ENCODE measurements at regions not wholly inside any gene's neighbourhood (a gene's known extent, or its start where the extent isn't known, plus 50 kb on each side); places are given as distances from the start of the nearest gene placed in this dataset.

DNA sequence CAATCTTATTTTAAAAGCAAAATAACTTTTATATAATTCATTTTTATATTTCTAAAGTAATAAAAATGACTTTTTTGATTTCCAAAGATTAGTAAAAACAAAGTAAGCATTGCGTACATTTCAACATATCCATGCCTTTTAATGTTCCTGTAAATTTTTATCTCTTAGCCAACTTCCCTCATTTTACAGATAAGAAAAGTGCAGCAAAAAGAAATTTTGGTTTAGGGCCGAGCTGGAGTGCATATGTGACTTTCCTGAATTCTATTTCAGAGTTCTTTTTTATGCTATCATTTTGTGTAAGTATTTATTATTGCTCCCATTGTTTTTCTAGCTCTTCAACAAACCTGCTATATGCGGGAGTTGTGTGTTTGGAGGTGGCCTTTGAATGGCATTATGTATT lies 195.3 kb downstream of the NHLRC3 start:
- DNase-seq (ENCODE audit: low read depth in 2 of 2), result no peak

- no peak for DNase-seq (ENCODE audit: low read depth in 2 of 2)
Observed at GRCh38 chr13:39244561-39245230, 206.4 kb downstream of the NHLRC3 start.

DNA sequence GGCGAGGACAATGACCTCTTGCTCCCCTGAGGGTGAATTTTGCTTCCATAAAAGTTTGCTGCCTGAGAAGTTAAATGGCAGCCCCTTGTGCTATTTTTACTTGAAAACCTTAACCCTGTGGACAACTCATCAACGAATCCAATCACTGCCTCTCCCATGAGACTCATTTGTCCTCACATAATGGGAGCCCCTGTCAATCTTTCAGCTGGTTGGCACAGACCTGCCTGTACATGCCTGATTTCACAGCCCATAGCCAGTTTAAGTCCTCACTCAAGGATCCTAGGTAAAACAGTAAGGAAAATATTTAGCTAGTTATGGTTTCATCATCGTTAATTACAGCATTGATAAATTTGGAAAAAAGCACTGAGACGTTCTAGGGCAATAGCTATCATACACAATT lies 207.4 kb downstream of the NHLRC3 start:
- no peak for DNase-seq (ENCODE audit: low read depth in 2 of 2)

DNA sequence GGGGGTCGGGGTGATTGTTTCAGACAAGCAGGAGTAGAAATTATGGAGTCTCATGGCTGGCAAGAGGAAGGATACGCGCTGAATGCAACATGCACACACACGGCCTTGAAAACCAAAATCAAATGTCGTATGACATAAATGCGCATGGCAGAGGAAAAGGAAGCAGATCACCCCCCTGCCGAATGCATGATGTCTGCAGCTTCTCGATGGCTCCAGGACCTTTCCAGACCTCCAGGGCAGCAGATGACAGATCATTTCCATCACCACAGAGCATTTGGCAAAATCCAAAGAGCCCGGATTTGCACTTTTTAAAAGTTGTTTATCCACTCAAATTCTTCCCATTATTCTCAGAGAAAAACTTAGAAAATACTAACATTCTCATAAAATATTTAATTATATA lies 211.7 kb downstream of the NHLRC3 start:
- DNase-seq (ENCODE audit: low read depth in 2 of 2), result no peak

DNA sequence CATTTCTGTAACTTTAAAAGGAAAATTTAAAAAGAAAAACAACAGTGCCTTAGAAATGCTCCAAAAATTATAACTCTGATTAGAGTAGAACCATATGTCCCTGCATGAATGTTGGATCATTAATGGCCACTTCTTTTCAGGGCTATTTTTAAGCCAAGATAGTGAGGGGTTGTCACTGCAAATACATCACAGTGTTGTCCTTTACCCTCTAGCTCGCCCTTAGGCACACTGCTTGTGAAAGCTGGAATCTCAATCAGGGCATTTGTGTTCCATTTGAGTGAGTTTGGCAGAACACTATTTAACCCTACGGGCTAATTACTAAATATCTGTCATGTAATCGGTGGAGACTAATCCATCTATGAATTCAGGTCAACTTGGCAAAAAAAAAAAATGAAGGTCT lies 212.2 kb downstream of the NHLRC3 start:
- no peak for DNase-seq (ENCODE audit: low read depth in 2 of 2)

- no peak for DNase-seq (ENCODE audit: low read depth in 2 of 2)
Observed at GRCh38 chr13:39251340-39251739, 213.1 kb downstream of the NHLRC3 start.

- no peak for DNase-seq (ENCODE audit: low read depth in 2 of 2)
Observed at GRCh38 chr13:39253774-39254173, 215.5 kb downstream of the NHLRC3 start.

DNA sequence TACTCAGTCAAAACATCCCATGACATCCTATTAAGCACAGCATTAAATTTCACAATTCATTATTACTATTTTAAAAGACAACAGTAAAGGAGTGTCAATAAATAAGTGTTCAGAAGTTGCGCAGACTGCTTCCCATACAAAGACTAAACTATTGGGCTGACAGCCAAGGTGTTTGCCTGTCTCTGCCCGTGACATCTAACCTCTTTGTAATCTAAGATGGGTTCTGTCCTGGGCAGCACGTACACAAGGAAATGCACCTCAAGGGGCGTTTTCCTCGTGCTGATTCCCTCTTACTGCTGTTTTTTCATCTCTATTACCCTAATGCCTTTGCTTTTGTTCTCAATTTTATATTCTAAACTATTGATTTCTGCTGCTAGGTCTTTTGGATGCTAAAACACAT lies 216.3 kb downstream of the NHLRC3 start:
- DNase-seq (ENCODE audit: low read depth in 2 of 2), result no peak

- DNase-seq (ENCODE audit: low read depth in 2 of 2), result no peak
Observed at GRCh38 chr13:39257642-39258041, 219.4 kb downstream of the NHLRC3 start.

DNA sequence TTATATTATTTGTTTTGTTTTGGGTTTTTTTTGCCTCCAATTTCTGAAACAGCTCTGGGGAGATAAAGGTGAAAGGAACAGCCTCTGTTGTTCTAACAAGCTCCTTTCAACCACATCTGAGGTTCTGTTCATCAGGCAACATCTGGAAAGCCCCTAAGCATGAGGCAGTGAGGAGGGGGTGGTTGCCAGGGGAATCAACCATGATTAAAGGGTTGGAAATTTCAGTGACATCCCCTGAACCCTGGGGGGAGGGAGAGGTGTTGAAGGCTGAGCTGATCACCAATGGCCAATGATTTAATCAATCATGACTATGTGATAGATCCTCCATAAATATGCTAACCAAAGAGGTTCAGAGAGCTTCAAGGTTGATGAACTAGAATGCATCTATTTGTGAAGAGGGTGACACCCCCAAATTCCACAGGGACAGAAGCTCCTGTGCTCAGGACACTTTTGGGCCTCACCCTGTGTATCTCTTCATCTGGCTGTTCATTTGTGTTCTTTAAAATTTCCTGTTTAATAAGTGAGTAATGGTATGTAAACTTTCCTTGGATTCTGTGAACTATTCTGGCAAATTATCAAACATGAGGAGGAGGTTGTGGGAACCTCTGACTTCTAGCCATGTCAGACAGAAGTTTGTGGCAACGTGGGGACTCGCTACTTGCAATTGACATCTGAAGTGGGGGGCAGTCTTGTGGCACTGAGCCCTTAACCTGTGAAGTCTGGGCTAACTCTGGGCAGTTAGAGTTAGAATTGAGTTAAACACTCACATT lies 221.3 kb downstream of the NHLRC3 start:
- no peak for DNase-seq (ENCODE audit: low read depth in 2 of 2)

- DNase-seq (ENCODE audit: low read depth in 2 of 2), result peak in 1 of 2 donors; percentile 9
Observed at GRCh38 chr13:39263033-39263432, 224.8 kb downstream of the NHLRC3 start.

GRCh38 chr13:39263531-39263930 lies 225.3 kb downstream of the NHLRC3 start:
- DNase-seq (ENCODE audit: low read depth in 2 of 2), result no peak

DNA sequence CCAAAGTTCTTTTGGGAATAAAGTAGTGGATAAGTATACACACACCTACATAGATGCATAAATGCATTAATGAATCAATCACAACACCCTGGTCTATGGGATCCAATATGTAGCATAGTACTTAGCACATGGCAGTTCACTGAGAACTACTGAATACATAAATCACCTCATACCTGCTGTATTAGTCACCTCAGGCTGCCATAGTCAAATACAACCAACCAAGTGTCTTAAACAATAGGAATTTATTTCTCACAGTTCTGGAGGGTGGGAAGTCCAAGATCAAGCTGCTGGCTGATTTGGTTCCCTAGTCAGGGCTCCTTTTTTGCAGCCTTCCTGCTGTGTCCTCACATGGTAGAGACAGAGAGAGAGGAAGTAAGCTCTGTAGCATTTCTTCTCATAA lies 228.2 kb downstream of the NHLRC3 start:
- DNase-seq (ENCODE audit: low read depth in 2 of 2), result no peak

GRCh38 chr13:39268398-39268797 lies 230.1 kb downstream of the NHLRC3 start:
- DNase-seq (ENCODE audit: low read depth in 2 of 2), result no peak

GRCh38 chr13:39269004-39269403 lies 230.7 kb downstream of the NHLRC3 start:
- no peak for DNase-seq (ENCODE audit: low read depth in 2 of 2)

GRCh38 chr13:39269411-39269810 lies 231.2 kb downstream of the NHLRC3 start:
- no peak for DNase-seq (ENCODE audit: low read depth in 2 of 2)

- DNase-seq (ENCODE audit: low read depth in 2 of 2), result no peak
Observed at GRCh38 chr13:39272994-39273393, 234.7 kb downstream of the NHLRC3 start.

DNA sequence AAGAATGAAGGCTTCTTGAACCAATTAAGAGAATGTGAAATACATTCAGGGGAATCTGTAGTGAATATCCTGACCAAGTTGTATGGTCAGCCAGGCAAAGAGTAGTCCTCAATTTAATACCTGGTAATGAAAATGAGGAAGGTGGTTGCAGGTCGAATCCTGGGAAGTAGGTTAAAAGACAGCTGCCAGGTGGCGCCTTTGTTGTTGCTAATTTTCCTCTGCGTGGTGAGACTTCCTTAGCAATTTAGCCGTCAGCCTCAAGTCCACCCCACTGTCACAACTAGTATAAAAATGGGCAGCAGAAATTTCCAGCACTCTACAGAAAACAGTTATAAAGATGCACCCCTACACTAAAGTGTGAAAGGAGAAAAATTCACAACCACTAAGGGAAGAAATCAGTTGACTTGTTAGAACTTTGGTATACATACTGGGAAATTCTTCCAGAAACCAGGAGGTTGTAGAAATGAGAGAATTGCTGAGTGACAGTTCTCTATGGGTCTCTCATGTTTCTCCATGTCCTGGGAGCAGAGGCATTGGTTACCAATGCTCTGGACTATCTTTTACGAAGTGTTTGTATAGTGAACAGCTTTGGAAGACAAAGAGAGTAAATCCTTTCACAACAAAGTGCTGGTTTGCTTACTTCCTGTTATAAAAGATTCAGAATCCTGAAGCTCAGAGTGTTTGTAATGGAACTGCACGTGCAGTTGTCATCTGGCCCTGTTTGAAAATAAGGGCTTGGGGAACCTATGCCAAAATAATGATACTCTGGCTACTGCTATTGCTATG lies 235.9 kb downstream of the NHLRC3 start:
- DNase-seq (ENCODE audit: low read depth in 2 of 2), result no peak

GRCh38 chr13:39274739-39275325 lies 236.6 kb downstream of the NHLRC3 start:
- DNase-seq (ENCODE audit: low read depth in 2 of 2), result no peak

GRCh38 chr13:39279077-39279476 lies 240.8 kb downstream of the NHLRC3 start:
- DNase-seq (ENCODE audit: low read depth in 2 of 2), result no peak

GRCh38 chr13:39281539-39282150 lies 243.4 kb downstream of the NHLRC3 start:
- no peak for DNase-seq (ENCODE audit: low read depth in 2 of 2)
